GM19372 (cell line): ENCODE measurements at regions not wholly inside any gene's neighbourhood (a gene's known extent, or its start where the extent isn't known, plus 50 kb on each side); places are given as distances from the start of the nearest gene placed in this dataset.
A peak's percentile ranks its signal among the peaks of the same experiment; 100 is the strongest.
"Not testable (repeated sequence)": the region's sequence is repeated elsewhere in the genome, so short reads cannot be mapped to it uniquely, and the experiment has no call there.

ENCODE experiments used
- ATAC-seq: cut with Tn5 transposase; IDR thresholded peaks from one replicate; pipeline ENCODE4 v1.9.1; 2021; ENCODE audit warnings: mild to moderate bottlenecking, low read depth, moderate library complexity; ENCODE audit not compliant: unreplicated experiment

- not testable (repeated sequence) for ATAC-seq
These were observed 197.7 kb upstream of the PROK2 start for GRCh38 chr3:71982506-71983258.

GRCh38 chr3:71979175-71979574 is 194.2 kb upstream of the PROK2 start:
- ATAC-seq: no peak

- ATAC-seq: peak; percentile 76
These were observed 193.3 kb upstream of the PROK2 start for GRCh38 chr3:71978150-71978721.

- ATAC-seq: no peak
These were observed 192.6 kb upstream of the PROK2 start for GRCh38 chr3:71977525-71977924.

- ATAC-seq: no peak
These were observed 190.6 kb upstream of the PROK2 start for GRCh38 chr3:71975573-71975972.

GRCh38 chr3:71974786-71975185 is 189.8 kb upstream of the PROK2 start:
- ATAC-seq: no peak

- ATAC-seq: no peak
These were observed 188.5 kb upstream of the PROK2 start for GRCh38 chr3:71973274-71974030.

GRCh38 chr3:71972031-71972430 is 187.1 kb upstream of the PROK2 start:
- no peak for ATAC-seq

GRCh38 chr3:71968544-71968943 is 183.6 kb upstream of the PROK2 start:
- no peak for ATAC-seq

- ATAC-seq: no peak
These were observed 181.2 kb upstream of the PROK2 start for GRCh38 chr3:71966185-71966584.

GRCh38 chr3:71964170-71964569 is 179.2 kb upstream of the PROK2 start:
- ATAC-seq: no peak

GRCh38 chr3:71962561-71963240 is 177.8 kb upstream of the PROK2 start:
- ATAC-seq: no peak

GRCh38 chr3:71961891-71962290 is 176.9 kb upstream of the PROK2 start:
- ATAC-seq: no peak

- ATAC-seq: no peak
These were observed 176.4 kb upstream of the PROK2 start for GRCh38 chr3:71961378-71961777.

GRCh38 chr3:71958533-71958932 is 173.6 kb upstream of the PROK2 start:
- no peak for ATAC-seq

GRCh38 chr3:71956716-71957115 is 171.8 kb upstream of the PROK2 start:
- no peak for ATAC-seq

GRCh38 chr3:71956069-71956340 is 171.1 kb upstream of the PROK2 start:
- ATAC-seq: no peak

GRCh38 chr3:71955240-71956068 is 170.5 kb upstream of the PROK2 start:
- no peak for ATAC-seq

- ATAC-seq: no peak
These were observed 166.9 kb upstream of the PROK2 start for GRCh38 chr3:71951842-71952241.

- ATAC-seq: no peak
These were observed 166.4 kb upstream of the PROK2 start for GRCh38 chr3:71951361-71951760.
